ENCODE measurements at regions not wholly inside any gene's neighbourhood (a gene's known extent, or its start where the extent isn't known, plus 50 kb on each side); places are given as distances from the start of the nearest gene placed in this dataset.

GRCh38 chr5:98656125-98656795, 117.2 kb upstream of the RGMB start:
- no peak overlapping the region for H3K4me3 ChIP-seq
- H3K9me3 ChIP-seq, result no peaks in the 10 kb centered on the region
- DNase-seq (no peak), ATAC-seq (no peak)
- H3K36me3 ChIP-seq, result no peaks in the 10 kb centered on the region
- in situ Hi-C loops (cut with MboI; ENCODE audit: low sequenced_read_pairs in 4 of 4) (no loop called here), intact Hi-C loops (cut with DNase I; ENCODE audit: low total_unique reads) (no loop called here)
- no peak overlapping the region for H3K27ac ChIP-seq
- no peaks in the 10 kb centered on the region for H3K27me3 ChIP-seq
- no peaks in the 10 kb centered on the region for H3K4me1 ChIP-seq
- TF ChIP-seq POLR2A (IDR thresholded peaks at IDR 0.05) (no peak), CTCF (IDR thresholded peaks at IDR 0.05 in 4 of 5, conservative IDR thresholded peaks at IDR 0.05 in 1 of 5) (no peak)

- intact Hi-C loops (cut with DNase I; ENCODE audit: low total_unique reads), result no loop called here
Observed at GRCh38 chr5:98656796-98657195, 116.7 kb upstream of the RGMB start.

GRCh38 chr5:98657559-98657958, 115.9 kb upstream of the RGMB start:
- no peak for ATAC-seq
- no peaks in the 10 kb centered on the region for H3K27me3 ChIP-seq
- intact Hi-C loops (cut with DNase I; ENCODE audit: low total_unique reads), result no loop called here

More at GRCh38 chr5:98656796-98657195, 116.7 kb upstream of the RGMB start:
- H3K9me3 ChIP-seq, result no peaks in the 10 kb centered on the region
- H3K27me3 ChIP-seq, result no peaks in the 10 kb centered on the region
- H3K36me3 ChIP-seq, result no peaks in the 10 kb centered on the region
- H3K4me3 ChIP-seq, result no peak overlapping the region
- no peaks in the 10 kb centered on the region for H3K4me1 ChIP-seq
- no peak for TF ChIP-seq CTCF (IDR thresholded peaks at IDR 0.05 in 4 of 5, conservative IDR thresholded peaks at IDR 0.05 in 1 of 5)
- no peak for TF ChIP-seq POLR2A (IDR thresholded peaks at IDR 0.05)
- DNase-seq (no peak), ATAC-seq (no peak)
- in situ Hi-C loops (cut with MboI; ENCODE audit: low sequenced_read_pairs in 4 of 4), result no loop called here
- no peak overlapping the region for H3K27ac ChIP-seq

GRCh38 chr5:98663521-98663920, 109.9 kb upstream of the RGMB start:
- no peaks in the 10 kb centered on the region for H3K4me1 ChIP-seq
- ATAC-seq (no peak), DNase-seq (no peak)
- TF ChIP-seq POLR2A (IDR thresholded peaks at IDR 0.05), result no peak
- TF ChIP-seq CTCF (IDR thresholded peaks at IDR 0.05 in 4 of 5, conservative IDR thresholded peaks at IDR 0.05 in 1 of 5), result no peak
- in situ Hi-C loops (cut with MboI; ENCODE audit: low sequenced_read_pairs in 4 of 4) (no loop called here), intact Hi-C loops (cut with DNase I; ENCODE audit: low total_unique reads) (no loop called here)
- H3K27ac ChIP-seq, result no peak overlapping the region
- no peaks in the 10 kb centered on the region for H3K9me3 ChIP-seq
- H3K4me3 ChIP-seq, result no peak overlapping the region
- no peaks in the 10 kb centered on the region for H3K27me3 ChIP-seq
- no peaks in the 10 kb centered on the region for H3K36me3 ChIP-seq

More at GRCh38 chr5:98657559-98657958, 115.9 kb upstream of the RGMB start:
- TF ChIP-seq POLR2A (IDR thresholded peaks at IDR 0.05) (no peak), CTCF (IDR thresholded peaks at IDR 0.05 in 4 of 5, conservative IDR thresholded peaks at IDR 0.05 in 1 of 5) (no peak)
- Histone ChIP-seq H3K4me3 (no peak overlapping the region), H3K27ac (no peak overlapping the region), H3K9me3 (no peaks in the 10 kb centered on the region), H3K4me1 (no peaks in the 10 kb centered on the region), H3K36me3 (no peaks in the 10 kb centered on the region)
- no peak for DNase-seq
- in situ Hi-C loops (cut with MboI; ENCODE audit: low sequenced_read_pairs in 4 of 4), result no loop called here

- ATAC-seq (no peak), DNase-seq (no peak)
- Histone ChIP-seq H3K9me3 (no peaks in the 10 kb centered on the region), H3K27ac (no peak overlapping the region), H3K36me3 (no peaks in the 10 kb centered on the region), H3K4me1 (no peaks in the 10 kb centered on the region), H3K4me3 (no peak overlapping the region), H3K27me3 (no peaks in the 10 kb centered on the region)
- intact Hi-C loops (cut with DNase I; ENCODE audit: low total_unique reads) (no loop called here), in situ Hi-C loops (cut with MboI; ENCODE audit: low sequenced_read_pairs in 4 of 4) (no loop called here)
- TF ChIP-seq POLR2A (IDR thresholded peaks at IDR 0.05) (no peak), CTCF (IDR thresholded peaks at IDR 0.05 in 4 of 5, conservative IDR thresholded peaks at IDR 0.05 in 1 of 5) (no peak)
Observed at GRCh38 chr5:98664736-98665135, 108.7 kb upstream of the RGMB start.

All from gastrocnemius medialis (tissue), 4 donors.